ENCODE measurements at regions not wholly inside any gene's neighbourhood (a gene's known extent, or its start where the extent isn't known, plus 50 kb on each side); places are given as distances from the start of the nearest gene placed in this dataset.

- peak in 1 of 2 experiments; percentile 47 for DNase-seq (ENCODE audit: low read depth in 1 of 2, low spot score in 2 of 2)
Observed at GRCh38 chr1:22287946-22288520, 145.1 kb upstream of the WNT4 start.

More at GRCh38 chr1:22287946-22288520, 145.1 kb upstream of the WNT4 start:
- Histone ChIP-seq H2BK120ac (replicated peaks; ENCODE audit: low read depth, low read length) (no peak overlapping the region), H3K79me2 (ENCODE audit: control insufficient read depth in 1 of 2, insufficient read depth in 2 of 2, low read length in 2 of 2) (no peaks in the 10 kb centered on the region), H3K56ac (replicated peaks; ENCODE audit: insufficient read length, low read depth, low read length) (no peak overlapping the region), H2AFZ (ENCODE audit: low read length) (peak overlapping the region; percentile 90; the same call in 1 of the 2 replicates), H4K8ac (ENCODE audit: extremely low read depth, insufficient read depth, low read length) (no peak overlapping the region; the same call in 1 of the 2 replicates), H3K18ac (ENCODE audit: extremely low read depth, low read length) (no peak overlapping the region), H2BK20ac (ENCODE audit: low read length) (no peak overlapping the region), H3K36me3 (ENCODE audit: control insufficient read depth in 2 of 4, insufficient read depth in 4 of 4, low read length in 3 of 4) (no peaks in the 10 kb centered on the region), H3K9ac (replicated peaks in 1 of 4; ENCODE audit: extremely low read depth in 1 of 4, low read depth in 3 of 4, low read length in 3 of 4) (no peak overlapping the region), H2BK15ac (ENCODE audit: low read length) (no peak overlapping the region), H2BK5ac (ENCODE audit: low read depth, low read length) (no peak overlapping the region), H3K79me1 (ENCODE audit: low read depth, low read length) (no peaks in the 10 kb centered on the region), H3K4me2 (ENCODE audit: insufficient read depth in 1 of 2, low read depth in 2 of 2, low read length in 2 of 2) (no peak overlapping the region), H3K27me3 (replicated peaks in 1 of 4; ENCODE audit: control insufficient read depth in 3 of 4, extremely low read depth in 1 of 4, insufficient read depth in 3 of 4, low read length in 3 of 4) (no peaks in the 10 kb centered on the region), H2AK5ac (ENCODE audit: low read depth, low read length) (no peak overlapping the region), H4K91ac (replicated peaks; ENCODE audit: insufficient read length, low read length) (no peak overlapping the region), H3K9me3 (ENCODE audit: insufficient read depth in 2 of 2, low read depth in 1 of 2, low read length in 1 of 2) (no peaks in the 10 kb centered on the region), H3K23me2 (ENCODE audit: low read depth, low read length) (peaks cover 4% of the 10 kb centered on the region; the same call in 1 of the 2 replicates), H3K4me1 (replicated peaks in 1 of 4; ENCODE audit: control insufficient read depth in 3 of 4, insufficient read depth in 4 of 4, low read length in 3 of 4) (peaks cover 0 to 5% (median 2%) of the 10 kb centered on the region in 4 experiments; a peak in 2 of 7 replicates), H3K23ac (ENCODE audit: insufficient read length) (no peak overlapping the region), H3K4me3 (ENCODE audit: extremely low read depth in 1 of 4, insufficient read depth in 2 of 4, low read depth in 3 of 4, low read length in 4 of 4) (no peak overlapping the region), H2BK12ac (ENCODE audit: low read depth, low read length) (0 out of 2 replicates have a peak overlapping the region, but pooled peaks have one; percentile 20), H3K14ac (ENCODE audit: insufficient read length) (no peak overlapping the region), H3K27ac (ENCODE audit: low read depth, low read length) (no peak overlapping the region), H4K5ac (ENCODE audit: insufficient read length, low read depth, low read length) (no peak overlapping the region), H3K4ac (replicated peaks; ENCODE audit: insufficient read length, low read depth, low read length) (no peak overlapping the region), H4K20me1 (replicated peaks in 1 of 2; ENCODE audit: control insufficient read depth in 1 of 2, insufficient read depth in 2 of 2, low read length in 2 of 2) (no peaks in the 10 kb centered on the region)
- ChIA-PET CTCF (ENCODE audit: partially characterized antibody) (interaction anchor here (0.6 to 4.4 kb wide), 10 partner anchors 8 to 80 kb away, joined by 3 to 28 read pairs (median 4); no protein-coding TSS in a partner anchor), POLR2A (ENCODE audit: partially characterized antibody) (no interaction called here)
- 79% methylated on average over 14 of the region's 15 CpGs; no CpG with 5 or more reads in 1 of the 2 experiments for WGBS, 2 experiments (ENCODE audit: extremely low coverage in 1 of 2, insufficient coverage in 1 of 2, insufficient read length in 1 of 2, insufficient replicate concordance in 2 of 2, low coverage in 1 of 2, low lambda C conversion rate in 2 of 2, missing lambda C conversion rate in 1 of 2)
- no peak for TF ChIP-seq EGR1 (IDR thresholded peaks at IDR 0.05; ENCODE audit: borderline replicate concordance, low read depth, low read length)
- TF ChIP-seq RFX5 (IDR thresholded peaks at IDR 0.05; ENCODE audit: borderline replicate concordance, low read depth, low read length) = no peak
- TF ChIP-seq TAF7 (optimal IDR thresholded peaks at IDR 0.05; ENCODE audit: borderline replicate concordance, low read depth, low read length) = no peak
- TF ChIP-seq SP1 (IDR thresholded peaks at IDR 0.05; ENCODE audit: low read depth, low read length) = no peak
- no peak for TF ChIP-seq RXRA (IDR thresholded peaks at IDR 0.05; ENCODE audit: insufficient read depth, low read depth, low read length)
- TF ChIP-seq ZNF274 (IDR thresholded peaks at IDR 0.05; ENCODE audit: borderline replicate concordance, extremely low read depth, low read length) = no peak
- TF ChIP-seq KDM1A (IDR thresholded peaks at IDR 0.05; ENCODE audit: borderline replicate concordance, low read length) = no peak
- peak; percentile 93 for TF ChIP-seq E2F6 (IDR thresholded peaks at IDR 0.05)
- peak; percentile 82 for TF ChIP-seq MAX (IDR thresholded peaks at IDR 0.05)
- TF ChIP-seq RNF2 (IDR thresholded peaks at IDR 0.05; ENCODE audit: borderline replicate concordance, low read depth, low read length, missing control alignments, poor library complexity, severe bottlenecking) = no peak
- TF ChIP-seq RBBP5 (IDR thresholded peaks at IDR 0.05; ENCODE audit: borderline replicate concordance, low read depth, low read length) = no peak
- FAIRE-seq = no peak

All from H1 (cell line).